Keratinocyte (primary cell): ENCODE measurements at regions not wholly inside any gene's neighbourhood (a gene's known extent, or its start where the extent isn't known, plus 50 kb on each side); places are given as distances from the start of the nearest gene placed in this dataset.

Experiments
- DNase-seq: peaks from one replicate; pipeline ENCODE4 v3.0.0-alpha.2; 2011; ENCODE audit warnings: low read depth, missing footprints, low spot score
- FAIRE-seq: peaks from 2 replicates; lab custom pipeline; 2011; peaks lifted over from hg19 to GRCh38; lab: Jason Lieb, UNC
- H2AFZ ChIP-seq: 2 replicates; pipeline ENCODE4 v1.6.0; 2012; ENCODE audit warnings: low read length, control low read depth, inconsistent platforms; ENCODE audit not compliant: control insufficient read depth
- H3K27ac ChIP-seq: 2 replicates; pipeline ENCODE4 v1.5.1; 2011; ENCODE audit warnings: low read length; ENCODE audit not compliant: control insufficient read depth, insufficient read depth
- H3K27me3 ChIP-seq: 3 replicates; pipeline ENCODE4 v1.6.0; 2011; ENCODE audit warnings: low read length; ENCODE audit not compliant: control insufficient read depth, insufficient read depth; ENCODE audit errors: extremely low read depth
- H3K36me3 ChIP-seq, 2 experiments: 2 replicates in 1 of 2; 3 replicates in 1 of 2; pipeline ENCODE4 v1.5.1; 2011; ENCODE audit warnings: low read length in 2 of 2, mild to moderate bottlenecking in 1 of 2; ENCODE audit not compliant: control insufficient read depth in 2 of 2, insufficient read depth in 2 of 2; ENCODE audit errors: extremely low read depth in 1 of 2
- H3K4me1 ChIP-seq: 3 replicates; pipeline ENCODE4 v1.5.1; 2011; ENCODE audit warnings: low read length; ENCODE audit not compliant: control insufficient read depth, insufficient read depth; ENCODE audit errors: extremely low read depth
- H3K4me2 ChIP-seq: 3 replicates; pipeline ENCODE4 v1.6.0; 2011; ENCODE audit warnings: low read depth, low read length; ENCODE audit not compliant: control insufficient read depth, insufficient read depth; ENCODE audit errors: extremely low read depth
- H3K4me3 ChIP-seq, 3 experiments: fragments of 200-600 bp in 1 of 3; sonication (generic) in 1 of 3; 2 replicates in 2 of 3; 3 replicates in 1 of 3; pipeline ENCODE4 v1.5.1; 2011 to 2016; ENCODE audit warnings: low read length in 3 of 3, mild to moderate bottlenecking in 3 of 3, control low read depth in 2 of 3, inconsistent platforms in 1 of 3, low read depth in 1 of 3, mixed read lengths in 1 of 3, mixed run types in 1 of 3, moderate library complexity in 1 of 3; ENCODE audit not compliant: control insufficient read depth in 2 of 3, insufficient read depth in 2 of 3; ENCODE audit errors: extremely low read depth in 1 of 3
- H3K79me2 ChIP-seq: 2 replicates; pipeline ENCODE4 v1.6.0; 2012; ENCODE audit warnings: low read length; ENCODE audit not compliant: control insufficient read depth, insufficient read depth
- H3K9ac ChIP-seq: 3 replicates; pipeline ENCODE4 v1.6.0; 2011; ENCODE audit warnings: low read length; ENCODE audit not compliant: control insufficient read depth, insufficient read depth; ENCODE audit errors: extremely low read depth
- H3K9me1 ChIP-seq: 3 replicates; pipeline ENCODE4 v1.6.0; 2011; ENCODE audit warnings: low read length; ENCODE audit not compliant: control insufficient read depth, insufficient read depth; ENCODE audit errors: extremely low read depth
- H3K9me3 ChIP-seq: 2 replicates; pipeline ENCODE4 v1.5.1; 2012; ENCODE audit warnings: low read depth, low read length; ENCODE audit not compliant: control insufficient read depth
- H4K20me1 ChIP-seq: 3 replicates; pipeline ENCODE4 v1.6.0; 2011; ENCODE audit warnings: low read length; ENCODE audit not compliant: control insufficient read depth, insufficient read depth; ENCODE audit errors: extremely low read depth
- CTCF ChIP-seq, 3 experiments: IDR thresholded peaks in 1 of 3; conservative IDR thresholded peaks in 1 of 3; optimal IDR thresholded peaks in 1 of 3; 2 replicates in 2 of 3; 3 replicates in 1 of 3; pipeline versions ENCODE3 to v1.5.1; 2011; ENCODE audit warnings: low read length in 3 of 3, mild to moderate bottlenecking in 3 of 3, moderate library complexity in 2 of 3, control low read depth in 1 of 3, inconsistent platforms in 1 of 3; ENCODE audit not compliant: insufficient read depth in 2 of 3; ENCODE audit errors: extremely low read depth in 1 of 3
- EZH2 ChIP-seq: IDR thresholded peaks from one replicate; pipeline ENCODE4 v1.6.1; 2012; ENCODE audit warnings: inconsistent platforms, mild to moderate bottlenecking, low read length, moderate library complexity
- dilution Hi-C: fragments of 300-500 bp; cut with MboI; formaldehyde crosslinking; loops from one replicate; pipeline ENCODE4 v1.7.0; 2020; ENCODE audit warnings: low sequenced_read_pairs; ENCODE audit not compliant: extremely low pct_ligation_motif_present

DNA sequence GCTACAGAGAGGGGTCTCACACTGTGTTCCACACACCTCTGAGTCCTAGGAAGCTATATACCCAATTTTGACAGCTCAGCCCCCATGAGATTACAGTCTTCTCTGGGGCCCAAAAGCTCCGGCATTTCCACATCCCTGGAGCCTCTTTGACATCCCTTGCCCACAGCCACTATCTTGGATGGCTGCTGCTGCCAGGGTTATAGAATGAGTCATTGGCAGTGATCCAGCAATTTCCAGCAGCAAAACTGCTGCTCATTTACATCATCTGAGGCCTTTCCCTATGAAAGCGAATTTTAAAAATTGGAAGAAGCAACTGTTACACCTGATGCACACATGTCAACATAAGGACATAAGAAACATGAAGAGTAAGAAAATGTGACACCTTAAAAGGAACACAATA is 590.7 kb downstream of the MEI4 start:
- Histone ChIP-seq H3K9me1 (no peaks in the 10 kb centered on the region), H3K4me3 (no peak overlapping the region), H3K4me2 (no peak overlapping the region), H3K27me3 (no peaks in the 10 kb centered on the region), H3K27ac (no peak overlapping the region), H3K9ac (no peak overlapping the region), H3K79me2 (no peaks in the 10 kb centered on the region), H4K20me1 (no peaks in the 10 kb centered on the region), H3K36me3 (no peaks in the 10 kb centered on the region), H2AFZ (no peak overlapping the region), H3K9me3 (no peaks in the 10 kb centered on the region), H3K4me1 (no peaks in the 10 kb centered on the region)
- dilution Hi-C loops = no loop called here
- DNase-seq = no peak
- TF ChIP-seq CTCF (optimal IDR thresholded peaks at IDR 0.05 in 1 of 3, IDR thresholded peaks at IDR 0.05 in 1 of 3, conservative IDR thresholded peaks at IDR 0.05 in 1 of 3; ENCODE audit: extremely low read depth in 1 of 3, insufficient read depth in 2 of 3, low read length in 3 of 3) (no peak), EZH2 (no peak)
- FAIRE-seq = peak; percentile 75

GRCh38 chr6:78251931-78252330 is 599.1 kb downstream of the MEI4 start:
- dilution Hi-C loops = no loop called here
- no peak overlapping the region for H3K27ac ChIP-seq
- TF ChIP-seq EZH2 (no peak), CTCF (optimal IDR thresholded peaks at IDR 0.05 in 1 of 3, IDR thresholded peaks at IDR 0.05 in 1 of 3, conservative IDR thresholded peaks at IDR 0.05 in 1 of 3; ENCODE audit: extremely low read depth in 1 of 3, insufficient read depth in 2 of 3, low read length in 3 of 3) (no peak)
- H3K27me3 ChIP-seq = no peaks in the 10 kb centered on the region
- H4K20me1 ChIP-seq = no peaks in the 10 kb centered on the region
- no peak overlapping the region for H3K4me2 ChIP-seq
- no peak overlapping the region for H2AFZ ChIP-seq
- H3K9me3 ChIP-seq = no peaks in the 10 kb centered on the region
- H3K4me3 ChIP-seq = no peak overlapping the region
- FAIRE-seq = no peak
- H3K4me1 ChIP-seq = peaks cover 4% of the 10 kb centered on the region
- no peaks in the 10 kb centered on the region for H3K79me2 ChIP-seq
- no peak for DNase-seq
- H3K9me1 ChIP-seq = no peaks in the 10 kb centered on the region
- H3K36me3 ChIP-seq = no peaks in the 10 kb centered on the region
- H3K9ac ChIP-seq = no peak overlapping the region
